ENCODE measurements at regions not wholly inside any gene's neighbourhood (a gene's known extent, or its start where the extent isn't known, plus 50 kb on each side); places are given as distances from the start of the nearest gene placed in this dataset.

DNA sequence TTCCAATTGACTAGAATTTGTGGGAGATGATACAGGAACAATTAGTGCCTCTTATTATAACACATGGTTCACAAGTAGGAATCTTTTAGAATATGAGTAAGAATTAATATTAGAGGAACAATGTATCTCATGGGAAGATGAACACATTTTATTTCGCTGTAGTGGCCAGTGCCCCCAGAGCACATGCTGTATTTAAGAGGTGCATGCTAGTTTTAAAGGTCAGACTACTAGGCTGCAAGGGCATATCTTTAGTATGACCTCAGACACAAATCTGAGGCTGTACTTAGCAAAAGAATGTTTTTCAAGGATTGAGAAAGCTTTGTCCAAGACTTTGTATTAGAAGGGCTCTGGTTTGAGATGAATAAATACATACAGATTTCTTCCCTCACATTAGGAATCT is 586.9 kb downstream of the CCER1 start:
- no TSS peak for BruUV-seq (replicated peaks)
- 0% methylated on average over 1 of the region's 1 CpG for WGBS (ENCODE audit: insufficient coverage, insufficient replicate concordance, low lambda C conversion rate, missing lambda C conversion rate)
- in situ Hi-C loops (cut with MboI) = no loop called here
- ChIA-PET RAD21 (ENCODE audit: unreplicated experiment) (no interaction called here), POLR2A (no interaction called here), SMC1A (ENCODE audit: uncharacterized antibody, unreplicated experiment) (interaction anchor here (0.7 kb wide), 1 partner anchor 138 kb away, joined by 3 read pairs; no protein-coding TSS in a partner anchor), CTCF (no interaction called here)
- H4K20me1 ChIP-seq (ENCODE audit: control insufficient read depth, insufficient read depth) = no peaks in the 10 kb centered on the region
- FAIRE-seq (no peak), ATAC-seq (no peak), DNase-seq (ENCODE audit: low read depth, low spot score) (no peak)
- H3K27ac ChIP-seq (ENCODE audit: control insufficient read depth, insufficient read depth) = no peak overlapping the region
- no peaks in the 10 kb centered on the region for H3K4me1 ChIP-seq (ENCODE audit: control insufficient read depth, insufficient read depth, low read length)
- no peak for TF ChIP-seq MAX (IDR thresholded peaks at IDR 0.05; ENCODE audit: low read depth, low read length)
- no peak for TF ChIP-seq PAX8 (IDR thresholded peaks at IDR 0.05)
- TF ChIP-seq SRF (IDR thresholded peaks at IDR 0.05; ENCODE audit: low read depth in 2 of 2, low read length in 2 of 2) = no peak
- TF ChIP-seq, protein P1, sequence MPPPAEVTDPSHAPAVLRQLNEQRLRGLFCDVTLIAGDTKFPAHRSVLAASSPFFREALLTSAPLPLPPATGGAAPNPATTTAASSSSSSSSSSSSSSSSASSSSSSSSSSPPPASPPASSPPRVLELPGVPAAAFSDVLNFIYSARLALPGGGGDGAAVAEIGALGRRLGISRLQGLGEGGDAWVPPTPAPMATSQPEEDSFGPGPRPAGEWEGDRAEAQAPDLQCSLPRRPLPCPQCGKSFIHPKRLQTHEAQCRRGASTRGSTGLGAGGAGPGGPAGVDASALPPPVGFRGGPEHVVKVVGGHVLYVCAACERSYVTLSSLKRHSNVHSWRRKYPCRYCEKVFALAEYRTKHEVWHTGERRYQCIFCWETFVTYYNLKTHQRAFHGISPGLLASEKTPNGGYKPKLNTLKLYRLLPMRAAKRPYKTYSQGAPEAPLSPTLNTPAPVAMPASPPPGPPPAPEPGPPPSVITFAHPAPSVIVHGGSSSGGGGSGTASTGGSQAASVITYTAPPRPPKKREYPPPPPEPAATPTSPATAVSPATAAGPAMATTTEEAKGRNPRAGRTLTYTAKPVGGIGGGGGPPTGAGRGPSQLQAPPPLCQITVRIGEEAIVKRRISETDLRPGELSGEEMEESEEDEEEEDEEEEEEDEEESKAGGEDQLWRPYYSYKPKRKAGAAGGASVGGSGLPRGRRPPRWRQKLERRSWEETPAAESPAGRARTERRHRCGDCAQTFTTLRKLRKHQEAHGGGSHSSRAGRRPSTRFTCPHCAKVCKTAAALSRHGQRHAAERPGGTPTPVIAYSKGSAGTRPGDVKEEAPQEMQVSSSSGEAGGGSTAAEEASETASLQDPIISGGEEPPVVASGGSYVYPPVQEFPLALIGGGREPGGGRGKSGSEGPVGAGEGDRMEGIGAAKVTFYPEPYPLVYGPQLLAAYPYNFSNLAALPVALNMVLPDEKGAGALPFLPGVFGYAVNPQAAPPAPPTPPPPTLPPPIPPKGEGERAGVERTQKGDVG (CRISPR knock-in tag; IDR thresholded peaks at IDR 0.05) = no peak
- TF ChIP-seq TAF1 (IDR thresholded peaks at IDR 0.05; ENCODE audit: borderline replicate concordance, low read depth, low read length) = no peak
- no peak for TF ChIP-seq HDGF (IDR thresholded peaks at IDR 0.05)
- TF ChIP-seq SREBF2 (IDR thresholded peaks at IDR 0.05; ENCODE audit: low read length) = no peak
- TF ChIP-seq NFIC (IDR thresholded peaks at IDR 0.05; ENCODE audit: low read depth, low read length) = no peak
- no peak for TF ChIP-seq ZNF207 (IDR thresholded peaks at IDR 0.05; ENCODE audit: borderline replicate concordance)
- no peak for TF ChIP-seq MEF2B (IDR thresholded peaks at IDR 0.05; ENCODE audit: partially characterized antibody, poor library complexity, severe bottlenecking)
- TF ChIP-seq PML (IDR thresholded peaks at IDR 0.05; ENCODE audit: low read length) = no peak
- TF ChIP-seq FOXK2 (IDR thresholded peaks at IDR 0.05) = no peak
- TF ChIP-seq, protein P2, sequence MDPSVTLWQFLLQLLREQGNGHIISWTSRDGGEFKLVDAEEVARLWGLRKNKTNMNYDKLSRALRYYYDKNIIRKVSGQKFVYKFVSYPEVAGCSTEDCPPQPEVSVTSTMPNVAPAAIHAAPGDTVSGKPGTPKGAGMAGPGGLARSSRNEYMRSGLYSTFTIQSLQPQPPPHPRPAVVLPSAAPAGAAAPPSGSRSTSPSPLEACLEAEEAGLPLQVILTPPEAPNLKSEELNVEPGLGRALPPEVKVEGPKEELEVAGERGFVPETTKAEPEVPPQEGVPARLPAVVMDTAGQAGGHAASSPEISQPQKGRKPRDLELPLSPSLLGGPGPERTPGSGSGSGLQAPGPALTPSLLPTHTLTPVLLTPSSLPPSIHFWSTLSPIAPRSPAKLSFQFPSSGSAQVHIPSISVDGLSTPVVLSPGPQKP (IDR thresholded peaks at IDR 0.05; ENCODE audit: low read depth, low read length) = no peak
- no peak for TF ChIP-seq E2F4 (IDR thresholded peaks at IDR 0.05; ENCODE audit: low read depth, low read length)
- H3K36me3 ChIP-seq (ENCODE audit: control insufficient read depth in 2 of 2, insufficient read depth in 2 of 2, low read length in 1 of 2) = no peaks in the 10 kb centered on the region
- no peaks in the 10 kb centered on the region for H3K27me3 ChIP-seq (replicated peaks in 1 of 2; ENCODE audit: control insufficient read depth in 2 of 2, insufficient read depth in 2 of 2, low read length in 1 of 2)
- H3K4me2 ChIP-seq (ENCODE audit: control insufficient read depth, insufficient read depth) = no peak overlapping the region
- H2AFZ ChIP-seq (ENCODE audit: control insufficient read depth, low read depth, low read length) = no peak overlapping the region
- H3K4me3 ChIP-seq = no peak overlapping the region
- intact Hi-C loops (cut with micrococcal nuclease; ENCODE audit: unreplicated experiment) = no loop called here
- H3K9ac ChIP-seq (ENCODE audit: control insufficient read depth, insufficient read depth, low read length) = no peak overlapping the region
- H3K9me3 ChIP-seq (replicated peaks; ENCODE audit: control insufficient read depth, insufficient read depth, low read length) = no peaks in the 10 kb centered on the region
- no peaks in the 10 kb centered on the region for H3K79me2 ChIP-seq (ENCODE audit: control insufficient read depth, insufficient read depth, low read length)

Measured in GM12878 (cell line).